ENCODE measurements at regions not wholly inside any gene's neighbourhood (a gene's known extent, or its start where the extent isn't known, plus 50 kb on each side); places are given as distances from the start of the nearest gene placed in this dataset.

DNA sequence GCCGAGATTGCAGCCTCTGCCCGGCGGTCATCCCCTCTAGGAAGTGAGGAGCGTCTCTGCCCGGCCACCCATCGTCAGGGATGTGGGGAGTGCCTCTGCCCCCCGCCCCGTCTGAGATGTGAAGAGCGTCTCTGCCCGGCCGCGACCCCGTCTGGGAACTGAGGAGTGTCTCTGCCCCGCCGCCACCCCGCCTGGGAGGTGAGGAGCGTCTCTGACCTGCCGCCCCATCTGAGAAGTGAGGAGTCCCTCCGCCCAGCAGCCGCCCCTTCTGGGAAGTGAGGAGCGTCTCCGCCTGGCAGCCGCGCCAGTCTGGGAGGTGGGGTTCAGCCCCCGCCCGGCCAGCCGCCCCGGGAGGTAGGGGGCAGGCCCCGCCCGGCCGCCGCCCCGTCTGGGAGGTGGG lies 544.0 kb downstream of the CCER1 start:
- no peak for DNase-seq (ENCODE audit: low read depth, low spot score)
- Histone ChIP-seq H3K27me3 (ENCODE audit: control insufficient read depth in 2 of 2, insufficient read depth in 2 of 2, low read length in 2 of 2) (no peaks in the 10 kb centered on the region), H3K9ac (replicated peaks; ENCODE audit: extremely low read depth, insufficient read depth, low read length) (no peak overlapping the region), H3K27ac (ENCODE audit: insufficient read depth, low read depth, low read length) (no peak overlapping the region), H3K9me3 (replicated peaks; ENCODE audit: control insufficient read depth, insufficient read depth, low read length) (no peaks in the 10 kb centered on the region), H4K20me1 (replicated peaks; ENCODE audit: control insufficient read depth, extremely low read depth, insufficient read depth, low read length) (no peaks in the 10 kb centered on the region), H3K9me1 (replicated peaks; ENCODE audit: control insufficient read depth, extremely low read depth, insufficient read depth, low read length) (no peaks in the 10 kb centered on the region), H3K4me2 (ENCODE audit: insufficient read depth, low read length) (no peak overlapping the region), H3K4me3 (replicated peaks in 1 of 3; ENCODE audit: insufficient read depth in 1 of 3, low read depth in 1 of 3, low read length in 3 of 3) (no peak overlapping the region), H3K4me1 (ENCODE audit: control insufficient read depth, extremely low read depth, insufficient read depth, low read length) (no peaks in the 10 kb centered on the region), H3K36me3 (ENCODE audit: control insufficient read depth in 2 of 2, extremely low read depth in 1 of 2, insufficient read depth in 2 of 2, low read length in 2 of 2) (no peaks in the 10 kb centered on the region), H2AFZ (ENCODE audit: low read depth, low read length) (no peak overlapping the region), H3K79me2 (ENCODE audit: control insufficient read depth, insufficient read depth, low read length) (no peaks in the 10 kb centered on the region)
- dilution Hi-C loops (cut with MboI; ENCODE audit: extremely low pct_ligation_motif_present, low sequenced_read_pairs): no loop called here
- no peak for TF ChIP-seq POLR2AphosphoS5 (IDR thresholded peaks at IDR 0.05; ENCODE audit: insufficient read depth, low read depth, low read length)
- no peak for TF ChIP-seq FOS (IDR thresholded peaks at IDR 0.05; ENCODE audit: borderline replicate concordance, insufficient read depth, low read length)
- TF ChIP-seq GATA2 (IDR thresholded peaks at IDR 0.05; ENCODE audit: insufficient read depth, insufficient read length, low read depth, low read length): no peak
- TF ChIP-seq CTCF (IDR thresholded peaks at IDR 0.05; ENCODE audit: extremely low read depth in 1 of 2, insufficient read depth in 1 of 2, low read depth in 1 of 2, low read length in 2 of 2): no peak
- TF ChIP-seq, protein P1, sequence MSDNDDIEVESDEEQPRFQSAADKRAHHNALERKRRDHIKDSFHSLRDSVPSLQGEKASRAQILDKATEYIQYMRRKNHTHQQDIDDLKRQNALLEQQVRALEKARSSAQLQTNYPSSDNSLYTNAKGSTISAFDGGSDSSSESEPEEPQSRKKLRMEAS (IDR thresholded peaks at IDR 0.05; ENCODE audit: insufficient read depth, insufficient read length): no peak
- no peak for TF ChIP-seq JUN (IDR thresholded peaks at IDR 0.05; ENCODE audit: borderline replicate concordance, insufficient read depth, insufficient read length, low read depth)
- TF ChIP-seq POLR2A (IDR thresholded peaks at IDR 0.05; ENCODE audit: low read depth, low read length): no peak
- TF ChIP-seq EZH2 (IDR thresholded peaks at IDR 0.05; ENCODE audit: borderline replicate concordance, low read depth, low read length, severe bottlenecking): no peak
- no peak for TF ChIP-seq MYC (IDR thresholded peaks at IDR 0.05; ENCODE audit: low read depth, low read length)
- intact Hi-C loops (cut with micrococcal nuclease): loop anchor here (1.0 kb wide), 1 partner anchor 19 kb away; no protein-coding TSS in a partner anchor
- no TSS peak for BruUV-seq (replicated peaks)
- ChIA-PET CTCF (no interaction called here), POLR2A (no interaction called here)
- no peak for FAIRE-seq
